Muscle of leg (tissue), 3 donors: ENCODE measurements at regions not wholly inside any gene's neighbourhood (a gene's known extent, or its start where the extent isn't known, plus 50 kb on each side); places are given as distances from the start of the nearest gene placed in this dataset.
"Not testable (repeated sequence)": the region's sequence is repeated elsewhere in the genome, so short reads cannot be mapped to it uniquely, and the experiment has no call there.

Experiments used
- DNase-seq: peaks from one replicate; pipeline ENCODE4 v3.0.0; 2013
- H3K27ac ChIP-seq: one replicate; pipeline ENCODE4 v1.5.1; 2013; ENCODE audit warnings: mild to moderate bottlenecking, low read length, control low read depth
- H3K27me3 ChIP-seq: one replicate; pipeline ENCODE4 v1.6.1; 2013; ENCODE audit warnings: low read length; ENCODE audit not compliant: control insufficient read depth, insufficient read depth
- H3K36me3 ChIP-seq: one replicate; pipeline ENCODE4 v1.6.1; 2013; ENCODE audit warnings: low read length; ENCODE audit not compliant: control insufficient read depth, insufficient read depth
- H3K4me1 ChIP-seq: one replicate; pipeline ENCODE4 v1.6.1; 2013; ENCODE audit warnings: low read length; ENCODE audit not compliant: control insufficient read depth, insufficient read depth
- H3K4me3 ChIP-seq: one replicate; pipeline ENCODE4 v1.5.1; 2013; ENCODE audit warnings: low read length, control low read depth
- H3K9me3 ChIP-seq: replicated peaks from 2 replicates; pipeline ENCODE4 v1.6.1; 2013; ENCODE audit warnings: low read depth, low read length; ENCODE audit not compliant: control insufficient read depth
- WGBS: methylation state at CpG from one replicate; pipeline ENCODE4 v1.1.5; 2013; ENCODE audit warnings: missing lambda C conversion rate; ENCODE audit not compliant: insufficient coverage; 5-methylcytosine and 5-hydroxymethylcytosine counted together

DNA sequence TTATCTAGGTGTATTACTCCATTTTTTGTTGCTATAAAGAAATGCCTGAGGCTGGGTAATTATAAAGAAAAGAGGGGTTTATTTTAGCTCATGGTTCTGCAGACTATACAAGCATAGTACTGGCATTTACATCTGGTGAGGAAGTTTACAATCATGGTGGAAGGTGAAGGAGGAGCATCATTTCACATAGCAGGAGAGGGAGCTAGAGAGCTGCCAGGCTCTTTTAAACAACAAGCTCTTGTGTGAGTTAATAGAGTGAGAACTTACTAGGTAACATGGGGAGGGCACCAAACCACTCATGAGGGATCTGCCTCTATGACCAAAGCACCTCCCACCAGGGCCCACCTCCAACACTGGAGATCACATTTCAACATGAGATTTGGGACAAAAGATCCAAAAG lies 221.7 kb upstream of the GPC6 start:
- Histone ChIP-seq H3K4me1 (no peaks in the 10 kb centered on the region), H3K4me3 (no peak overlapping the region), H3K27ac (no peak overlapping the region), H3K27me3 (no peaks in the 10 kb centered on the region), H3K9me3 (peaks cover 3% of the 10 kb centered on the region), H3K36me3 (no peaks in the 10 kb centered on the region)
- DNase-seq: no peak

GRCh38 chr13:93007928-93008327 lies 218.7 kb upstream of the GPC6 start:
- H3K36me3 ChIP-seq: no peaks in the 10 kb centered on the region
- H3K27me3 ChIP-seq: no peaks in the 10 kb centered on the region
- H3K9me3 ChIP-seq: peaks cover 3% of the 10 kb centered on the region
- H3K27ac ChIP-seq: no peak overlapping the region
- no peaks in the 10 kb centered on the region for H3K4me1 ChIP-seq
- no peak for DNase-seq
- no peak overlapping the region for H3K4me3 ChIP-seq

DNA sequence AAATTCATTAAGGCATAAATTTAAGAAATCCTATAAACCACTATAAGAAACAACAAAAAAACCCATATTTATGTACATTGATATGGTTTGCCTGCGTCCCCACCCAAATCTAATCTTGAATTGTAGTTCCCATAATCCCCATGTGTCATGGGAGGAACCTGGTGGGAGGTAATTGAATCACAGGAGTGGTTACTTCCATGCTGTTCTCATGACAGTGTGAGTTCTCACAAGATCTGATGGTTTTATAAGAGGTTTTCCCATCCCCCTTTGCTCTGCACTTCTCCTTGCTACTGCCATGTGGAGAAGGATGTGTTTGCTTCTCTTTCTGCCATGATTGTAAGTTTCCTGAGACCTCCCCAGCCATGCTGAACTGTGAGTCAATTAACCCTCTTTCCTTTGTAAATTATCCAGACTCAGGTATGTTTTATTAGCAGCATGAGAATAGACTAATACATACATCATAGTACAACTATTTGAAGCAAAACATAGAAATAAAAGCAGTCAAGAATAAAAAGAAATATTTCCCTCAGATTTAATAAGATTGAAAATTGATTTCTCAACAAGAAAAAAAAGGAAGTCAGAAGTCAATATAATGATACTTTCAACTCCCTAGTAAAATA lies 209.0 kb upstream of the GPC6 start:
- no peak overlapping the region for H3K4me3 ChIP-seq
- no peaks in the 10 kb centered on the region for H3K4me1 ChIP-seq
- DNase-seq: no peak
- WGBS: no CpG with 5 or more reads among the region's 1 CpG
- no peaks in the 10 kb centered on the region for H3K27me3 ChIP-seq
- H3K27ac ChIP-seq: no peak overlapping the region
- peaks cover 2% of the 10 kb centered on the region for H3K9me3 ChIP-seq
- H3K36me3 ChIP-seq: no peaks in the 10 kb centered on the region

DNA sequence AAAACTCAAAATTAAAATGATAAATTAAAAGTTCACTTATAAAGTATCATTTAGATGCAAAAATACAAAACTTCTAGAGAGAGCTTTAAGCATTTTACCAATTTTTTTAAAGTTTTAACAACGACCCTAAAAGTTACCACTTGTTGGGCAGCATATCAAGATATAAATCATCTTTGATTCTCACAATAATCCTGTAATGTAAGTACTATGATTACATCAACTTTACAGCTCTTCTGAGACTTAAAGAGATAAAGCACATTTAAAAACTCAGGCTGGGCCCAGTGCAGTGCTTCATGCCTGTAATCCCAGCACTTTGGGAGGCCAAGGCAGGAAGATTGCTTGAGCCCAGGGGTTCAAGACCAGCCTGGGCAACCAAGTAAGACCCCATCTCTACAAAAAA lies 202.7 kb upstream of the GPC6 start:
- no peak overlapping the region for H3K4me3 ChIP-seq
- no peak overlapping the region for H3K27ac ChIP-seq
- H3K27me3 ChIP-seq: no peaks in the 10 kb centered on the region
- DNase-seq: peak; percentile 1
- H3K36me3 ChIP-seq: no peaks in the 10 kb centered on the region
- H3K9me3 ChIP-seq: no peaks in the 10 kb centered on the region
- no peaks in the 10 kb centered on the region for H3K4me1 ChIP-seq
- WGBS: no CpG with 5 or more reads among the region's 1 CpG

DNA sequence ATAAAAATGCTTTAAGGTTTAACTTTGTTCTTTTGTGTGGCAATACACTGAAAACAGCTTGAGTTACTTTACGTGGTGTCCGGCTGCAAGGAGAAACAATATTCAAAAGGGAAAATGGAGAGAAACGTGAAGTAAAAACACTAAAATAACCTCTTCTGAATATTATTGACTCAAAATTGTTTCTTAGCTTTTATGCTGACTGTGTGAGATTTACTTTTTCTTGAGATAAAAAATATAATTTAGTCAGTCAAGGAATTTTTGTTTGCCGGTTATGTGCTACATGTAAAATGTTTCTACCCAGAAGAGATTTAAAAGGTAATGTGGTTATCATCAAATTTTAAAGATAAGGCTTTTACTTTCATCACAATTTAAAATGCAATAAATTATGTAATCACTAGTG lies 200.6 kb upstream of the GPC6 start:
- DNase-seq: no peak
- H3K36me3 ChIP-seq: no peaks in the 10 kb centered on the region
- no peak overlapping the region for H3K27ac ChIP-seq
- no peaks in the 10 kb centered on the region for H3K4me1 ChIP-seq
- H3K9me3 ChIP-seq: no peaks in the 10 kb centered on the region
- H3K27me3 ChIP-seq: no peaks in the 10 kb centered on the region
- no peak overlapping the region for H3K4me3 ChIP-seq
- no CpG with 5 or more reads among the region's 4 CpGs for WGBS

GRCh38 chr13:93029536-93029935 lies 197.1 kb upstream of the GPC6 start:
- WGBS: 94% methylated on average over 2 of the region's 3 CpGs
- H3K27me3 ChIP-seq: no peaks in the 10 kb centered on the region
- no peak overlapping the region for H3K27ac ChIP-seq
- H3K4me1 ChIP-seq: no peaks in the 10 kb centered on the region
- H3K9me3 ChIP-seq: no peaks in the 10 kb centered on the region
- no peak for DNase-seq
- H3K4me3 ChIP-seq: no peak overlapping the region
- no peaks in the 10 kb centered on the region for H3K36me3 ChIP-seq

DNA sequence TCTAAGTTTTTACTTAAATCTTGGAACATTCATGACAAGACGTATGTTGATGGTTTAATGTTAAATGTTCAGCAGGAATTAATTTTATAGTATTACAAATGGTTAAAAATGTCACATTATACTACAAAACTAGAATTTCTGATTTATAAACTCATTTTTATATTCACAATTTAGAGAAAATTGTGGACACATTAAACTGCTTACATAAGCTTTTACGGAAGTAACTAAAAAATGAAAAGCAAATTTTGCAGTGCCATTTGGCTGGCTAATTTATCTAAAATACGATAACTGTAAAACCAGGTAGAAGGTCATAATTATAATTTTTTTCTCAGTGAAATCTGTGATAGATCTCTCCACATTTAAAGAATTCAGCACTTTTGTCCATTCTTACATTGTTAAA lies 190.2 kb upstream of the GPC6 start:
- Histone ChIP-seq H3K27me3 (no peaks in the 10 kb centered on the region), H3K4me3 (no peak overlapping the region), H3K27ac (no peak overlapping the region), H3K36me3 (no peaks in the 10 kb centered on the region), H3K9me3 (no peaks in the 10 kb centered on the region), H3K4me1 (no peaks in the 10 kb centered on the region)
- no peak for DNase-seq
- WGBS: no CpG with 5 or more reads among the region's 3 CpGs

- H3K4me3 ChIP-seq: no peak overlapping the region
- DNase-seq: no peak
- no peaks in the 10 kb centered on the region for H3K9me3 ChIP-seq
- no peaks in the 10 kb centered on the region for H3K4me1 ChIP-seq
- WGBS: no CpG with 5 or more reads among the region's 5 CpGs
- no peaks in the 10 kb centered on the region for H3K36me3 ChIP-seq
- no peaks in the 10 kb centered on the region for H3K27me3 ChIP-seq
- no peak overlapping the region for H3K27ac ChIP-seq
Measured at GRCh38 chr13:93037780-93038179, 188.8 kb upstream of the GPC6 start.

DNA sequence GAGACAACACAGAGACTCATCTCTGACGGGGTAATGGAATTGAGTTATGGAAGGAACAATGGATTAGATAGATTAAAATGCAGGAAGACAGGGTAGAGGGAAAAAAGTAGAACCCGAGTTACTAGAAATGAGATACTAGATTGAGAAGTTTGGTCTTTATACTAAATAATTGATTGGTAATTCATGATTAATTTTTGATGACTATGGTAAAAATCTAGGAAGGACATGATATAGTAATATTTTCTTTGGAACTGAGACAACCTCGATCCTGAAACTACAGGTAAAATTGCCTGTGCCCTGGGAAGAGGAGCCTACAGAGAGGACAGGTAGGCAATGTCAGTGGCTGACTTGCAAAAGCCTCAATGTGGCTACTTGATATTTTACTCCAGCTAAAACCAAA lies 188.4 kb upstream of the GPC6 start:
- Histone ChIP-seq H3K36me3 (no peaks in the 10 kb centered on the region), H3K27ac (no peak overlapping the region), H3K4me1 (no peaks in the 10 kb centered on the region), H3K4me3 (no peak overlapping the region), H3K27me3 (no peaks in the 10 kb centered on the region), H3K9me3 (no peaks in the 10 kb centered on the region)
- WGBS: 83% methylated on average over 2 of the region's 3 CpGs
- no peak for DNase-seq

DNA sequence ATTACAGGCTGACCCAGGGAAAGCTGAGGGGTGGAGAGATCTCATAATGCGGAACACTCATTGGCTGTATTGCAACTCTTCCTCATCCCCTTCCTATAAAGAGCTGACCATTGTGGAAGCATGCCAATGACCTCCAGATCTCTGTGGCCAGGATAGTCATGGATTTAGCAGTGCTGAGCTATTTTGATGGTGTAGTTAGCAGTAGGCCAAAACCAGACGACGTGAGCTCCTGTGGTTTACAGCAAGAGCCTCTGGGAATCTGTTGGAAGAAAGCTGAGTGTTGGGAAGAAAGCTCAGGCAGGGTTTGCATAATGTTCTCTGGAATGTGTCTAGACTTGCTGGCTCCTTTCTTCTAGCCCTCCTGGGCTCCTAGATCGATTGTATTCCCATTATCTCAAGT lies 187.5 kb upstream of the GPC6 start:
- Histone ChIP-seq H3K27ac (no peak overlapping the region), H3K4me3 (no peak overlapping the region), H3K4me1 (no peaks in the 10 kb centered on the region), H3K27me3 (no peaks in the 10 kb centered on the region), H3K9me3 (no peaks in the 10 kb centered on the region), H3K36me3 (no peaks in the 10 kb centered on the region)
- no peak for DNase-seq
- WGBS: 43% methylated on average over 2 of the region's 4 CpGs

DNA sequence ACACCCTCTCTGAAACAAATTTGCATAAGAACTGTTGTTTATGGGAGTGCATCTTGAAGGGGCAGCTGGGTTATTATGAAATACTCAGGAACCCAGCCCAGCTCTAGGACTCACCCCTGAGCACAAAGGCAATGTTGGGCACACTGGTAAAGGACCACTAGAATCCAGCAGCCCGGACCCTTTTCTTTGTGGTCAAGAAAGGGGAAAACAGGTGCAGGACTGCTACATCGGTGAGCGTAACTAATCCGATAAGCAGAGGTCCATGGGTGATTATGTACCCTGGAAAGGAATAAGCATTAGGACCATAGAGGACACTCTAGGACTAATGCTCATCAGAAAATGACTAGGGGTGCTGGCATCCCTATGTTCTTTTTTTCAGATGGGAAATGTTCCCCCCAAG lies 185.0 kb upstream of the GPC6 start:
- H3K27ac ChIP-seq, H3K27me3 ChIP-seq, H3K4me3 ChIP-seq, DNase-seq, H3K36me3 ChIP-seq, H3K4me1 ChIP-seq, H3K9me3 ChIP-seq: not testable (repeated sequence)
- 83% methylated on average over 4 of the region's 4 CpGs for WGBS
